AG10803 (cell line): ENCODE measurements at regions not wholly inside any gene's neighbourhood (a gene's known extent, or its start where the extent isn't known, plus 50 kb on each side); places are given as distances from the start of the nearest gene placed in this dataset.
"Not testable (repeated sequence)": the region's sequence is repeated elsewhere in the genome, so short reads cannot be mapped to it uniquely, and the experiment has no call there.

Experiments used
- DNase-seq: peaks from one replicate; pipeline ENCODE4 v3.0.0; 2010; ENCODE audit warnings: low read depth
- H3K4me3 ChIP-seq: 2 replicates; pipeline ENCODE4 v1.5.1; 2011; ENCODE audit warnings: mild to moderate bottlenecking, low read length, control low read depth
- TF ChIP-seq, protein P1 (sequence below): conservative IDR thresholded peaks from 2 replicates; pipeline ENCODE4 v1.5.1; 2011; ENCODE audit warnings: mild to moderate bottlenecking, low read length, control low read depth, inconsistent platforms

DNA sequence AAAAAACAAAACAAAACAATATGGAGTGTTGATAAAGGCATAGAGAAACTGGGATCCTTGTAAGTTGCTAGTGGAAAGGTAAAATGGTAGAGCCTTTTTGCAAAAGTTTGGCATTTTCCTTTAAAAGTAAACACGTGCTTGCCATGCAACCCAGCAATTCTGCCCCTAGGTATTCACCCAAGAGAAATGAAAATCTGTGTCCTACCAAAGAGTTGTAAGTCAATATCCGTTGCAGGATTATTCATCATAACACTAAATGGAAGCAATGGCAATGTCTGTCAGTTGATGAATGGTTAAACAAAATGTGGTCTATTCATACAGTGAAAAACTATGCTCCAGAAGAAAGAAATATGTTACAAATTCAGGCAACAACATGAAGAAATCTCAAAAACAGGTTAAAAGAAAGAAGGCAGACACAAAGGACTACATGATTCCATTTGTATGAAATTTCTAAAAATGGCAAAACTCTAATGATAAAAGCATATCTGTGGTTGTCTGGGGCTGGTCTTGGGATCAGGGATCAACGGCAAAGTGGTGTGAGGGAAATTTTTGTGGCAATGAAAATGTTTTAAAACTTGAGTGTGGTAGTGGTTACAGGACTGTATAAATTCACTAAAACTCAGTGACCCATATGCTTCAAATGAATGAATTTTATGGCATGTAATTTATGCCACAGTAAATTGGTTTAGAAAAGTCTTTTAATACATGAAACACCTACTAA lies 229.6 kb downstream of the OPA1 start:
- H3K4me3 ChIP-seq: no peak overlapping the region
- DNase-seq: peak; percentile 42
- TF ChIP-seq, protein P1, sequence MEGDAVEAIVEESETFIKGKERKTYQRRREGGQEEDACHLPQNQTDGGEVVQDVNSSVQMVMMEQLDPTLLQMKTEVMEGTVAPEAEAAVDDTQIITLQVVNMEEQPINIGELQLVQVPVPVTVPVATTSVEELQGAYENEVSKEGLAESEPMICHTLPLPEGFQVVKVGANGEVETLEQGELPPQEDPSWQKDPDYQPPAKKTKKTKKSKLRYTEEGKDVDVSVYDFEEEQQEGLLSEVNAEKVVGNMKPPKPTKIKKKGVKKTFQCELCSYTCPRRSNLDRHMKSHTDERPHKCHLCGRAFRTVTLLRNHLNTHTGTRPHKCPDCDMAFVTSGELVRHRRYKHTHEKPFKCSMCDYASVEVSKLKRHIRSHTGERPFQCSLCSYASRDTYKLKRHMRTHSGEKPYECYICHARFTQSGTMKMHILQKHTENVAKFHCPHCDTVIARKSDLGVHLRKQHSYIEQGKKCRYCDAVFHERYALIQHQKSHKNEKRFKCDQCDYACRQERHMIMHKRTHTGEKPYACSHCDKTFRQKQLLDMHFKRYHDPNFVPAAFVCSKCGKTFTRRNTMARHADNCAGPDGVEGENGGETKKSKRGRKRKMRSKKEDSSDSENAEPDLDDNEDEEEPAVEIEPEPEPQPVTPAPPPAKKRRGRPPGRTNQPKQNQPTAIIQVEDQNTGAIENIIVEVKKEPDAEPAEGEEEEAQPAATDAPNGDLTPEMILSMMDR: no peak

DNA sequence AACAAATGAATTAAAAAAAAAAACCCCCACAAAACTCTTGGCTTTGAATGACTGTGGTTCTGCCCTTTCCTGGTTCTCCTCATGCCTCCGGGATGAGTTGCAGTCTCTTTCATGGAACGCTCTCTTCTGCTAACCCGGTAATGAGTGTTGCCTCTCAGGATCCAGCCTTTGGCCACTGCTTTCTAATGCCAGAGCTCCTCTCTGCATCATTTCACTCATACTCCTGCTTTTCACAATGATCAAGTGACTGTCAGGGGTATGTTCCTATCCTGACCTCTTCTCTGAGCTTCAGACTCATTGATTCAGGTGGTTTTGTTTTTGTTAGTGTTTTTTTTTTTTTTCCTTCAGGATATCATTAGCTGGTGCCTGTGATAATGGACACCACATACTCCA lies 230.2 kb downstream of the OPA1 start:
- not testable (repeated sequence) for DNase-seq, H3K4me3 ChIP-seq

DNA sequence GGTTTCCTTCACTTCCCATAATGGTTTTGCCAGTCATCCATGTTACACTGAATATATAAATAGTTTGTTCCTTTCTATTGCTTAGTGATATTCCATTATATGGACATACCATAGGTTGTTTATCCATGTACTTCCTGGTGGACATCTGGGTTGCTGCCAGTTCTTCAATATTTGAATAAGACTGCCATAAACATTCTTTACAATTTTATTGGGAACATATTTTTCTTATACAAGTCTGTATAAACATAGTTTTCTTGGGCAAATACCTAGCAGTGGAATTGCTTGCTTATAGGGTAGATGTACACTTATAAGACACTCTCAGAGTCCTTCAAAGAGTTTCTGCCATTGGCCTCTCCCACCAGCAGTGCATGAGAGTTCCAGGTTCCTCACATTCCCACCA lies 231.4 kb downstream of the OPA1 start:
- DNase-seq: no peak
- TF ChIP-seq, protein P1: no peak
- no peak overlapping the region for H3K4me3 ChIP-seq

DNA sequence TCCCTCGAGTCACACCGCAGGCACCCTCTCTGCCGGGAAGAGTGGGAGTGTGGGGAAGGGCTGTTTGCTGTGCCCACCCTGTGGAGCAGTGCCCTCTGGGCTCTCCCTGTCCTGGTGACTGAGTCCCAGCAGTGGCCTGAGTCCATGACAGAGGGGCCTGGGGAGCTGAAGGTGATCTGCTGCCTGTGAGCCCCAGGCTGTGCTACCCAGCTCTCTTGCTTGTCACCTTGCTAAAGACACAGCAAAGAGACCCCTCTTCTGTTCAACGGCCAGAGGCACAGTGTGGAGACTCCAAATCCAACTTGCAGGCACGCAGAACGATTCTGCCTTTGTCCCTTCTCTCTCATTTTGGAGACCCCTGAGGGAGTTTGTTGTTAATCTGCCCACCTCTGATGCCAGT lies 232.6 kb downstream of the OPA1 start:
- TF ChIP-seq, protein P1: no peak
- no peak overlapping the region for H3K4me3 ChIP-seq
- DNase-seq: no peak

DNA sequence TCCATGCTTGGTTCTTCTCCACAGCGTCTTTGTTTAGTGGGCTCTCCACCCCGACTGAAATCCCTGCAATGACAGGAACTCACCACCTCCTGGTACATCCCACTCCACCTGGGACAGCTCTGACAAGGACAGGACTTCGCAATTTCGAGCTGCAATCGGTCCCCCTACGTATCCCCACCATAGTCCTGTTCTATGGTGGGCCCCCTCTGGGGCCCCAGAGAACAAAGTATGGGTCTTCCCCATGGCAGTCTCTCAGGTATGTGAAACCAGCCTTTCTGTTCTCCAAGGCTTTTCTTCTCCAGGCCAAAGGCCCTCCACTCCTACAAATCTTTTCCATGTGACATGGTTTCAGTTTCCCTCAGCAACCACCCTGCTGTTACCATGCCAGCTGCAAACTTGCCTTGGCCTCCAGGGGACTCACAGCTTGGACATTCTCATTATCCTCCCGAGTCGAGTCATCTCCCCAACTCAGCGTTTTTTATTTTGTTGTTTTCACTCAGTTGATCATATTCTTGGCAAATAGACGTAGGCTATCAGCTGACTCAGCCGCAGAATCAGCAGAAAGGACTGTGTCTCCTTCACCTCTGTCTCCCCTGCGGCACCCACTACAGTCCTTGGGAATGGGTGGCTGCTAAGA lies 233.3 kb downstream of the OPA1 start:
- H3K4me3 ChIP-seq: no peak overlapping the region
- peak; percentile 61 for DNase-seq
- TF ChIP-seq, protein P1: peak; percentile 41

DNA sequence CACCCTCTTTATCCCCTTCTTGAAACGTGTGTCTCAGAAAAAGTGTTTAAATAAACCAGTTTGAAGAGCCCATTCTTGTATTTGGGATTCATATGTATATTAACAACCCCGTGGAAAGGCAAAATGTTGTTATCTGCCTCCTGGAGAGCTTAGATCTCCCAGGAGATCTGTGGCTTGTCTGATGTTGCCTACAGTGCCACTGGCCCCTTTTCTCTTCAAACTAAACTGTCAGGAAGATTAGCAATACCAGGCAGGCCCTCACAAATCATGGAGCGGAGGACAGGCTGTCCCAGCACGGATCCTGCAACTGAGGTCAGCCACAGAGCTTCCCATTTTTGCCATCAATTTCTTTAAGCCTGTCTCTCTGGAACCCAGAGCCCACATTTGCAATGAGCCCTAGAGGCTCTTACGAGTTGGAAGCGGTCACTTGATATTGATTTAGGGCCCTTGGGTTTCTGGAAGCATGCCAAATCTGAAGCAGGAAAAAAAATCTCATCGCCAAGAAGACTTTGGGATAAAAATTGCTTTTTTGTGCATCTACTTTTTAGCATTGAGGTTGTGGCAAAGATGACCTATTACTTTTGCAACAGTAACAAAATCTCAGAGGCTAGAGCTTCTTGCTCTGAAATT lies 234.1 kb downstream of the OPA1 start:
- TF ChIP-seq, protein P1: no peak
- H3K4me3 ChIP-seq: no peak overlapping the region
- DNase-seq: no peak

DNA sequence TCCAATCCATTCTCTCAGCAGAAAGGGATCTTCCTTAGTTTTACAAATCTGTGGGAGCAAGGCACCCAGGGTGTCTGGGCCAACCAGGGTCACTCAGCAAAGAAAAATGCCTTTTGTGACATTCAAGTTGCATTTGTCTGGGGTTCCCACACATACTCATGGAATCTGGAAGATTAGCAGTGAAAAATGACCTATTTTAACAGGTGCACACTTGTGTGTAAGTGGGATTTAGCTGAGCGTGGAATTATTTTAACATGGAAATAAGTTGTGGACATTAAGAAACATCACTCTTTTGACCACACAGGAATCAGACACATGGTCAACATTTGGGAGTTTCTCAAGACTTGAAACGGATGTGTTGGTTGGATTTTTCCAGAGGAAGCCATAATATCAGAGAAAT lies 234.9 kb downstream of the OPA1 start:
- H3K4me3 ChIP-seq: no peak overlapping the region
- DNase-seq: peak; percentile 3
- TF ChIP-seq, protein P1: no peak
